ENCODE measurements at regions not wholly inside any gene's neighbourhood (a gene's known extent, or its start where the extent isn't known, plus 50 kb on each side); places are given as distances from the start of the nearest gene placed in this dataset.

DNA sequence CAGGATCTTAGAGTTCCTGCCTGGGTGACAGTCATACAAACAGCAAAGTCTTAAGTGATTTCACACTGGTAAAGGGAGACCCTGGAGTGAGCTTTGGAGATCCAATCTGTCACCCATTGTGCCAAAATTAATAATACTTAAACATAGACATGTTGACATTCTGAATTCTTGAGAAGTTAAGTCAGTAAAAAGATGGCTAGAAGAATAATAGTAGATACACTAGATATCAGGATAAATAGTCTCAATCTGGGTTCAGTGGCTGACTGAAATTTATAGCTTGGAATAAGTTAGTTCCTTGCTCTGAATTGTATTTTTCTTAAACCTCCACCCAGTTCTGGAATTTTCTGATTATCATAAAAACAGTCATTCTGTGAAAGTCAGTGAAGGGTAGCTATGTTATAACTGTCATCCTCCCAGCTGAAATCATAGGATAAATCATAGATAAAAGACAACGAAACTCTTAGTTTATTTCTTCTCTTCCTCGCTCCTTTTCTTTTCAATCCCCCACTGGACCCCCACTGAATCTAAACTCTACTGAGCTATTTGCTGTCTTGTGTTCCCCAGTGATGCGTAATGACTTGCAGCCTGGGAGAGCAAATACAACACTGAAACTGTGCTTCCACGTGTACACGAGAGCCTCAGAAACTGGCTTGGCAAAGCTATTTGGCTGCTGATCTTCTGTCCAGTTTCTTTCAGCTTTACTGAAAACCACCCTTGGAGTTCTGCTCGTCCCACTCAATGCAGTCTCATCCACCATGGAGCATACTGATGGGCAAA lies 175.4 kb upstream of the TP63 start:
- DNase-seq = no peak

DNA sequence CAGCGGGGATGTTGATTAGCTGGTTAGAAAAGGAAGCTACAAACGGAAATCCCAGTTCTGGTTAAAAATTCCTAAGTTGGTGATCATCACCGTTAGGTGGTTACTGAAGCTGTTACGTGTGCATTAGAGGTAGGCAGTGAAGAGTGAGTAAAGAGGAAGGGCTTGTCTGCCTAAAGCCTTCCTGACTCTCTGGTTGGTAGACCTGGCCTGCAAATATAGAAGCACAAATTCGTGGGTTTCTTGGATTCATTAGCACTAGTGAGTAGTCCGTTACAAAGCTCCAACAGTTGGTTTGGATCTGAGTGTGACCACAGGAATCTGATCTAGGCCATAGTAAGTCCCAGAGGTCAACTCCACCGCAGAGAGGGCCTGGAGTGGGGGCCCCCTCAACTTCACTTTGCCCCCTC lies 174.0 kb upstream of the TP63 start:
- DNase-seq = peak; percentile 30

DNA sequence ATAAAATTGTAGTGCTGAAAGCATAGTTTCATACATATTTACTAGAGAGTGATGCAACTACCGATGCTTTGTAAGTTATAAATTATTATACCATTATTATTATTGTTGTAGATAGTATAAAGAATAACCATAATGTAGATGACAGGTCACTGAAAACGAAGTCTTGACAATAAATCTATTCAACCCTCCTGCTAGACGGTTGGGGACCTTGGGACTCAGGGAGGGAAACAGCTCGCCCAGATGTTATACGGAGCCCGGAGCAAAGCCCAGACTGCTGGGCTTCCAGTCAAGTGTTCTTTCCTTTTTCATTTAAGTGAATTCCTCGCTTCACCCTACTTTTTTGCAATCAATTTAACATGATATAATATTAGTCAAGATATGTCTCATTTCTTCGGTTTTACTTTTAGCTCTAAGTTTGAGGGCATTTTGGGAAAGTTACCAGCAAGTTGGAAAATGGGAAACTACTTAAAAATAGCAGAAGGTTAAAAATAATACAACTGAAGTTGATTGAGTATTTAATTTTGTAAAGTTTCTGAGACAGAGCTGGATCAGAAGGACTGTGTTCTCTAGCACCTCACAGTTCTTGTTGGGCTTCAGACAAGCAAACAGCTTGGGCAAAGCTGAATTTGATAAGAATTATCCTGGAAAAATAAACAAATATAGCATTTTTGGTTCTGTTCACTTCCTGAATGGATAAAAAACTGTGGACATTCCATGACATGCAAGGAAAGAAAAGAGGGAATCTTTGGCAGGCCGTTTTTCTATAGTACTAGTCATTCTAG lies 173.4 kb upstream of the TP63 start:
- peak; percentile 45 for DNase-seq

DNA sequence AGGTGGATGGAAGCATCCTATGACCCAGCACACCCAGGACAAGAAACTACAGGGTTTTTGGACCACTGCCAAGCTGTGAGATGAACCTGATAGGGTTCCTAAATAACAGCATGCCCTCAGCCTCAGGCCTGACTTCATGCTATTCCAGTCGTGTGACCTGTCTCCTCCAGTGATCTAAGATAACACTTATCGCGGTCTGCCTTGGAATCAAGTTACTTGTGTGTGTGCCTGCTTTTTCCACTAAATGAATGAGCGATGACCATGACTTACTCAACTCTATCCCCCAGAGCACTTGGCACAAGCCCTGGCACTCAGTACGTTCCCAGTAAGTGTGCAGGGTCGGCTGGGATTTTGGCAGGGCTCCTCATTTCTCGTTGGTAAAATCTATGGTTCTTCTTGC lies 172.7 kb upstream of the TP63 start:
- peak; percentile 20 for DNase-seq

DNA sequence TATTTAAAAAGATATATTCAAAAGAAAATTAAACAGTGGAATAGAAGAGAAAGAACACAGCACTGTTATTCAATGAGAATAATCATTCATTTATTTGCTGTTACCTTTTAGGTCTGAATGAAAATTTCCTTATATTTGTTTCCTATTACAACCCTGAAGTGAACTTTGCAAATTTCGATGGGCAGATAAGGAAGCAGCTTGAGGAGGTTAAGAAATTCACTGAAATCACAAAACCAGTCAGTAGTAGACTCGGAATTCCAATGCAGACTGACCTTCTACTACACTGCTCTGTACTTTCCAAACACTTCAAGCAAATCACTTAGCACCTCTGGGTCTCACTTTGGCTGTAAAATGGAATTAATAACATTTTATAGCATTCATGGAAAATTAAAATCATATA lies 172.0 kb upstream of the TP63 start:
- DNase-seq = no peak

DNA sequence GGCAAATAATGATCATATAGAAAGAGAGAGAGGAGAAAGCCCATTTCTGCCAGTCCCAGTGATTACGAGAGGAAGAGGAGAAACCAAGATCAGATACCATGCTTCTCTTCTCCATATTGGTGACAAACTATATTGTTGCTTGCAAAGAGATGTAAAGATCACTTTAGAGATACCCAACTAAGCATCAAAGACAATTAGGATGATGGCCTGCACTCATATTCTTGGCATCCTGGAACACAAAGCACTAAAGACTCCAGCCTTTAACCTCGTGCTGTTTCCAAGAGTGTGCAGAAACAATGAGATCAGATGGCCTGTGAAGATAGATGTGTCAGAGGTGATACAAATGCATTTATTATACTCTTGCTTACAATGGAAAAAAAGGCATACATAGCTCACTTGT lies 170.7 kb upstream of the TP63 start:
- DNase-seq = no peak

DNA sequence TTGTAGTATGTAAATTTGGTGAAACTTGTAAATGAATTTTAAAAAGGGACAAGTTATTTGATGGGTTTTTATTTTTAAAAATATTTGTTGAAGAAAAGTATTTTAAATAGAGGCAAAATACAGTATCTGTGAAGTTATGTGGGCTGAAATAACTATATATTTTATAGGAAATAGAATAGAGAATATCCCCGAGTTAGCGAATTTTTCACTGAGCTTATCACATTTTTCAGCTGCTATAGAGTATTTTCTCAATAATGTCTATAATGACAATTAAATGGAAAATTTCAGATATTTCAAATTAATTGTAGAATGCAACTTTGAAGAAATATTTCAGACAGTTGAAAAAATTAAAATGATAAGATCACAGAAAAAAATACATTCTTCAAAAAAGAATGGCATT lies 166.4 kb upstream of the TP63 start:
- DNase-seq = no peak

DNA sequence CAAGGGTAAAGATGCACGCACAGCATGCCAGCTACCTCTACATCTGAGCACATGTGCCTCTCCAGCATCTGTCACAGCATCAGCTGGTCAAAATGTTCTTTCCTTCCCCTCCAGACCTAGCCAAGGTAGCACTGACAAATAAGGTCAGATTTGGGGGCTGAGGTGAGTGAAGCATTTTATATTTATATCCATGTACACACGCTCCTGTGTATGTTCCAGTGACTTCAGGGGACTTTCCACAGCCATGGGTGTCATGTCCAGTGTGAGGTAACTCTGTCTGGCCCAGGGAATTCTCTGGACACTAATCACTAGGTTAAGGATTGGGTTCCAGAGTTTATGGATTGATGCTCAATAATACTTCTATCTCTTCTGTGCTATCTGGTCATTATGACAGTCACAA lies 165.2 kb upstream of the TP63 start:
- no peak for DNase-seq

DNA sequence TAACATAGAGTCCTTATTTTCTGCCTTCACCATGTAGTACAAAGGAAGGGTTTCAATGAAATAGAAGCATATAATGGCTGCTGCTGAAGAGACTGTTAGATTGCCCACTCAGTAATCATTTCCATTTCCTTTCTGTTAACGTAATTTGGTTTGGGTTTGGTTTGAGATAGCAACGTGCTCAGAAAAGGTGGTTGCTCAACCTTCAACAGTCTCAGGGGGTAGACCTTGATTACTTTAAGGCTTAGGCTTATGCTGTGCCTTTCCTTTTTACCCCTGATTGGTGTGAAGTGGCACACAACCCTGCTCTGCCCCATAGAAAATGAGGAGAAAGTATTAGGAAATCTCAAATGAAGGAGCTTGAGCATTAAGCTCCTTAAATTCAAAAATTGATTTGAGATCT lies 163.7 kb upstream of the TP63 start:
- no peak for DNase-seq

DNA sequence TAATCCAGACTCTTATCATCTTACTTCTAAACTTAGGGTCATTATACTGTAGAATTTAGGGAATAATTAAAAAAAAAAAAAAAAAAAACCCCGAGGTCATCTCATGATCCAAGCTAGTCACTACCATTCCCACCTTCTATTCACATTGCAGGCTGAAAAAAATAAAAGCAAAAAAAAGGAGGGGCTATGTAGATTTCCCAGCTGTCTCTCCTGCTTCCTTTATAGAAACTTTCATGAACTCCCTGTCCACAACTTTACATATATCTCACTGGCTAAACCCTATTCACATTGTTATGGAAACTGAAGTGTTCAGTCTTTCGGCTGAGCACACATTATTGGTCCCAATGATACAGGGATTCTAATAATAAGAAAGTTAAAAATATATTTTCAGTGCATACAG lies 156.2 kb upstream of the TP63 start:
- DNase-seq = no peak

DNA sequence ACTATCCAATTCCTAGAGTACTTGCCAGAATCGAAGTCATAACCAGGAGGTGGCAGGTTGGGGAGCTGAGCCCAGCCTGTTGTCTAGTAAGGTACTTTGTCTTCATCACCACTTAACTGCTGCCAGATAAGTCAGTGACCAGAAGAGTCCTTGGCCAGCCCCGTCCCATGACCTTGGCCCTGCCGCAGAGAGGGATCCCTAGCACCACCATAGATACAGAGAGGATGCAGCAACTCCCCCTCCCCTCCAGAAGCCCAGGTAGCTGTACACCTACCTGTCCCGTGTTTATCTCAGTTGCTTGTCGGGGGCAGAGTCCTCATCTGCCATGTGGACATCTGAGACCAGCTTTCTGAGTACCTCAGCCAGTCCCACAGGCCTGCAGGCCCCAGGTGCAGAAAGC lies 153.6 kb upstream of the TP63 start:
- no peak for DNase-seq

DNA sequence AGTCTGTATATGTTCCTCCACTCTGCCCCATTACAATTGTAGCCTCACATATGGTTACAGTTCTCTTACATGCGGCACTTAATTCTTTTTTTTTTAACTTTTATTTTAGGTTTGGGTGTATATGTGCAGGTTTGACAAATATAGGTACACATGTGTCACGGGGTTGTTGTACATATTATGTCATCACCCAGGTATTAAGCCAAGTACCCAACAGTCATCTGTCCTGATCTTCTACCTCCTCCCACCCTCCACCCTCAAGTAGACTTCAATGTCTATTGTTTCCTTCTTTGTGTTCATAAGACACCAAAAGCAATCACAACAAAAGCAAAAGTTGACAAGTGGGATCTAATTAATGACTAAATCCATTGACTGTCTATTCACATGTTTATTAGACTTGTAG lies 144.6 kb upstream of the TP63 start:
- no peak for DNase-seq

DNA sequence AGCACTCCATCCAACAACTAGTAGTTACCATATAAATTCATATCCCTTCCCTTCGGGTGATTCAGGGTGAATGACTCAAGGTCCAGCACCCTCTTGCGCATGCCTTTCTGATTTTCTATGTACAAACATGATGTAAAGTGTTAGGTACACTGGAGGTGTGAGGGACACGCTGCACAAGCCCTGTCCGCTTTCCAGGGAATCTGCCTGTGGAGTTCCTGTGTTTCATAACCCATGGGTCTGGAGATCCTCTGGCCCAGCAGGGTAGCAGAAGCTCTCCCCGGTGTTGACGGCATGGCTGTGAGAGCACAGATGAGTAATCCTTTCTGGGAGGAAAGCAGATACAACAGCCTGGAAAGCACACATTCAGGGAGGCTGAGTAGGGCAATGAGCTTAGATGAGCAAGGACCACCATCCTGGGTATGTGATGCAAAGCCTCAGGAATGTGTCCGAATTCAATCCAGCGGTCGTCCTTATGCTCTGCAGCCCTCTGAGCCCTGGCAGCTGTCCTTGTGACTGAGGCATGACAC lies 142.9 kb upstream of the TP63 start:
- peak; percentile 27 for DNase-seq

DNA sequence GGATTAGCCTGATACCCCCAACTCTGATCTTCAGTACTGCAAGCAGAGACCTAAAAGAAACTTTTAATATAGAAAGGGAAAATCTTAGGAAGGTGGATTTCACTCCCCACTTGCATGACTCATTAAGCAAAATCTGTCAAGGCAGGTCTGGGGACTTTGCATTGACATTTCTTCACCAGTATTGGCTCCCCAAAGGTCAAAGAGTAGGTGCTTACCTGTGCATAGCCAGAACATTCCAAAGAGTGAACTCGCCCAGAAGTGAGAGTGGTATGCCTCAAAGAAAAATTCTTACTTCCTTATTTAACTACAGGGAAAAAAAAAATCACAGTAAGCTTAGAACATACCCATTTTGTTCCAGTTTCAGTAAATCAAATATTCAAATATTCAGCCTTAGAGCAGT lies 140.9 kb upstream of the TP63 start:
- no peak for DNase-seq

DNA sequence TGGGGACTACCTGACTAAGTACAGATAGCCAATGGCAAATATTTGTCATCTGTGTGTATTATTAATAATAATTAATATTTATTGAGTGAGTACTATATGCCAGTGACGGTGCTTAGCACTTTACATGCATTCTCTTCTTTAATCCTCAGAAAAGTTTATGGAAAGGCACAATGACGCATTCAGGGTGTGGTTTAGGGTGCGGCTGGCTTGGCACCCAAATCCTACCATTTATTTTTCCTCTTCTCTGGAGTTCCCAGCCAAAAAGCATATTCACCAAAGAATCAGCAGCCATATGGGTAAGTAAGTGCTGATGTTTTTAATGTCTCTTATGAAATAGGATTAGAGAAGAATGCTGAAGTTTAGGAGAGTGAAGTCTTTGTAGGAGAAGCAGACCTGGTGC lies 140.4 kb upstream of the TP63 start:
- no peak for DNase-seq

DNA sequence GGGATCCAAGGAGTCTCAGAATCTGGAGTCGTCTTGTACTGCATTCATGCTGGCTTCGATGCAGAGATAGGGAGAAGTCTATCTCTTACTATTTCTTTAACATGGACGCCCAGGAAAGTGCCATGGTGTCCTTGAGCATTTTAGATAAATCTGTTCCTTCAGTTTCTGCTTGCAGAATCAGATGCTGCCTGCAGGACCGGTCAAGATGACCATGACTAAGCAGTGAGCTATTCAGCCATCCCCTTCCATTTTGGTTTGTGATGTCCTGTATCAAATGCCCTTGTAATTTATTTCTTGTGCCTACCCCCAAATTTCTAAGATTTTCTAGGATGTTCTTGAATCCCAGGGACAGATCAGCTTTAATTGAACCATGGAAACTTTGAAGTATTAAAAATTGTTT lies 139.4 kb upstream of the TP63 start:
- DNase-seq = no peak

DNA sequence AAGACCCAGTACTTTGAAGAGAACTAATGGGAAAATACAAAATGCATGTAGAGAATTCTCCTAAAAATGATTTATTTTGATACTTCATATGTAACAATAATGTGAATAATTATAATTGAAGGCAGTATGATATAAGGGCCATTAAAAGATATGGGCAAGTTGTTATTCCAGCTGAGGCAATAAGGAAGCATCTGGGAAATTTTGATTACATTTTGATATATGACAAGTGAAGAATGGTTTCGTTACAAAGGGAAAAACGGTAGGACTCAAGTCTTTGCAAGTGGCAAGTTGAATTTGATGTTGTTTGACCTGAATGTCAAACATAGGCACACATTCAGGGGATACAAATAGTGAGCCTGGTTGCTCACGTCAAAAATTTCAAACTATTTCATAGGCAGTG lies 137.9 kb upstream of the TP63 start:
- no peak for DNase-seq

DNA sequence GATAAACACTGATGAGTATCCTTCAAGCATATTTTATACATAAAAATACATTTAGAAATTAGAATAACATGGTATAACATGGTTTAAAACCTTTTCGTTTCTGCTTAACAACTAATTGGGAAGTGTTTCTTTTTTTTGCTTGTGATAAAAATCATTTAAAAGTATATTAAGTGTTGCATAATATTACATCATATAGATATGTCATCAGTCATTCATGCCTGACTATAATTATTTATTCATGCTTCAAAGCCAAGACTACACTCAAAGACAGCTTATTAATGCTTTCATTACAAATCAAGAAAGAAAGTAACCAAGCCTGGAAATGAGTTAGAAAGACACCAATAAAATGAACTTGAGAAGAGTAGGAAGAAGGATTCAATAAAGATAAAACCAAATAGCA lies 136.6 kb upstream of the TP63 start:
- no peak for DNase-seq

DNA sequence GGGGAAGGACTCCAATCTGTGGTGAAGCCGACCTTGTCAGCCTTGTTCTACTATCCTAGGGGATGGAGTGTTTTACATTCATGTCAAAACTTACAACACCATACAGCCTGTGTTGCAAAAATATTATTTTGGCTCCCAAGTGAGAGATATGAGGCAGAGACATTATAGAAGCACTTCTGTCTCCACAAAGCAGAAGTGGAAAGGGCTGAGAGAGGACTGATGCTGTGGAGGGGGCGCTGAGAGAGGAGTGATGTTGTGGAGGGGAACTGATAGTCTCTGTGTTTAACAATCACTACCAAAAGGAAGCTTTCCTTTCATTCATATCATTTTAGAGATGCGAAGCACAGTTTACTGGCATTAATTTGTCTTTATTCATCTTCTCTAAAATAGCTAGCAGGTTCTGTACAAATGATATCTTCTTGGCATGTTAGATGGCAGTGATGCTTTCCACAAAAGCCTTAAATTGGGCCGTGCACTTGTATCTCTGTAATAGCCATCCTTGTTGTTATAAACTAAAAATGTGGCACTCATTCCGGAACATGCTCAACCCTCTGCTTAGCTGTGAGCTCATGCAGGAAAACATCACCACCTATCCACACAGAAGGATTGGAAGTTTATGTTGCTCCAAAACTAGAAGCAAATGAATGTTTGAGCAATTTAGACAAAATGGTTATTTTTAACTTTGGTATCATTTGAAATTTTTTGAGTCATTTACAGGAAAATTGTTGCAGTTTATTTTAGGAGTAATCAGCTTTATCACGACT lies 134.6 kb upstream of the TP63 start:
- DNase-seq = no peak

DNA sequence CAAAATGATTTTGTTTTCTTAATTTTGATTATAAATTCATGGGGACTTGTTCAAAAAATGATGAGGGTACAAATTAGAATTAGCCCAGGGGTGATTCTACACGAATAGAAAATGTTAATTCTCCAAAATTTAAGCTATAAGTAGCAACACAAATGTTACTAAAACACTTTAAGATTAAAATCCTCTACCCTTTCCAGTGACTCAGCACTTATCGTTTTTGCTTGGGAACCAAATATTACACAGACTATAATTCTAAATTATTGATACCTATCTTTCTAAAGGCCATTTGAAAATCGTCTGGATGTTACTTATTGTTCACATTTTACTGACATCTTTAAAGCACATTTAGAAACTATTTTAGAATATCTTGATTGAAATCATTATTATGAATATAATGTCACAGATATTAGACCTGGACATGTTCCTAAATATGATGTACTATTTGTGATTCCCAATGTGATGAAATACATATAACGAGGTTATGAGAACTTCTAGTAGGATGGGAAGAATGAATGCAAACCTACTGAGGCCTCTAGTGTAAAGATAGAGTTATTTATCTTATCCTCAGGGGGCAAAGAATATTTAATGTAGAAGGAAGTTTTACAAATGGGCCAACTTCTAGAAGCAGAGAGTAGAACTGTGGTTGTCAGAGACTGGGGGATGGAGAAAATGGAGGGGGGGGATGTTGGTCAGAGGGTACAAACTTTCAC lies 132.0 kb upstream of the TP63 start:
- DNase-seq = no peak

DNA sequence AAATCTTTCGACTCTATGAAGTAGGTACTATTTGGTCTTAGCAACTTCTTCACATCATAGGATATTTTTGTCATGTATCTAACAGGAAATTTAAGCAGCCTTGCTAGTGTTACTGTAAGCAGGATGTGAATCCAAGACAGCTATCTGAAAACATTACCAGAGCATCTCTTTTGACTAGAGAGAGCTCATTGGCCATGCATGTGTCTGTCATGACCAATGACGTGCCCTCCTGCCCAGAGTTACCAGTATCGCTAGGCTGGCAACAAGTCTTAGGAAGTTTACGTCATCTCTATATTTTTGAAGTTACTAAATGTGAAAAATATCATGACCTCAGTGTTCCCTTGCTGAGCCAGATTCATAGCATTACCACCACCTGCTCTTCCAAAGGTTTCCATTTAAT lies 130.9 kb upstream of the TP63 start:
- no peak for DNase-seq

DNA sequence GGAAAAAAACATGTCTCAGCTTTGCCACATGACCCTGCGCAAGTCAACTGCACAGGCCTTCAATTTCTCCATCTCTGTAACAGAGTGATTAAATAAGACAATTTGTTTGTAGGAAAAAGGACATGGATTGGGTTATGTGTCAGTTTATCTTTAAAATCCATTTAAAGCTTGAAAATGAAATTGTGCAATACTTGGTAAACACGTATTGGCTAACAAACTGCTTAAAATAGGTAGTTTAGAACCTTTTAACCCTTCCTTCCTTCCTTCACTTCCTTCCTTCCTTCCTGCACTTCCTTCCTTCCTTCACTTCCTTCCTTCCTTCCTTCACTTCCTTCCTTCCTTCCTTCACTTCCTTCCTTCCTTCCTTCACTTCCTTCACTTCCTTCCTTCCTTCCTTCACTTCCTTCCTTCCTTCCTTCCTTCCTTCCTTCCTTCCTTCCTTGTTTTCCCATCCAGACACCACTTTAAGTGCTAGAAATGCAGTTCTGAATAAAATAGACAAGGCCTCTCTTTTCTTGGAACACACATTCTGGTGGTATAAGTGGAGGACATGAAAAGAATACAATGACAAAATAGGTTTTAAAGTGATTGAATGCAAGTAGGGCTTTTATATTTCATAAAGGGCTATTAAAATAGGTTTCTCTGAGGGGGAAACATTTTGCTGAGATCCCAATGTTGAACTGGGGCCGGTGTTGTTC lies 130.2 kb upstream of the TP63 start:
- DNase-seq = no peak

Data from right hindlimb (tissue), 1 donor.